ENCODE measurements at regions not wholly inside any gene's neighbourhood (a gene's known extent, or its start where the extent isn't known, plus 50 kb on each side); places are given as distances from the start of the nearest gene placed in this dataset.
"Not testable (repeated sequence)": the region's sequence is repeated elsewhere in the genome, so short reads cannot be mapped to it uniquely, and the experiment has no call there.

DNA sequence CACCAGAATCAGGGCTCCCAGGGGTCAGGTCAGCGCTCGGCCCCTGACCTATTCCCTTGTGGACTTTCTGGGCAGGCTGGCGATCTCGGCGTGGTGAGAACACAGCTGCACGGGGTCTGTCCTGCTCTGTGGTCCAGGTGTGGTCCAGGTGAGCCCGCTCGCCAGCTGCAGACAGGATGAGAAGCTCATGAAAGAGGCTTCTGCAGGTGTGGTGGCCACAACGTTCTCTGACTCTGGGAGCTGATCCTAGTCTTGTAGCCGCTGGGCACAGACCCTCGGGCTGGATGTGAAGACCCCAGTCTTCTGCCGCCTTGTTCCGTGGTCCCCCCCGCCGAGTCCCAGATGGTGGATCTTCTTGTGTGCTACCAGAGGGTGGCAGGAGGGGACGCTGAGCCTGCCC, 129.7 kb downstream of the RTP5 start:
- no peak for TF ChIP-seq CTCF (IDR thresholded peaks at IDR 0.05; ENCODE audit: extremely low read depth, missing control alignments)

DNA sequence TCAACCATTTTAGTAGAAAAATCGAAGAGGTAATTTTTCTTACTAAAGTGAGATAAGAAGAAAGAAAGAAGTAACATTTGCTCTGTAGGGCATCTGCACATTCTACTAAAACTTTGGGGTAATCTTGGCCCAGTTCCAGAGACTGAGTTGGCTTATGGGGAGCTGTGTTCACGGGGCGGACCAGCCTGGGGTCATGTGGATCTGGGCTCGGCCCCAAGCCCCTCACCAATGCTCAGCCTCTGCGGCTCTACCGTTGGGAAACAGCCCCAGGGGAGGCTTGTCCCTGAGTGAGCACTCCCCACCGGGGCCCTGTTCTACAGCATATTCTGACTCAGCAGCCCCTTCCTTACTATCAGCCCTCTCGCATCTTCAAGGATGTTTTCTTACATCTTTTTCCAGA, 132.3 kb downstream of the RTP5 start:
- DNase-seq (ENCODE audit: low spot score): no peak
- TF ChIP-seq CTCF (IDR thresholded peaks at IDR 0.05; ENCODE audit: extremely low read depth, missing control alignments): no peak

More for the DNA sequence above, 129.7 kb downstream of the RTP5 start:
- no peak for DNase-seq (ENCODE audit: low spot score)

DNA sequence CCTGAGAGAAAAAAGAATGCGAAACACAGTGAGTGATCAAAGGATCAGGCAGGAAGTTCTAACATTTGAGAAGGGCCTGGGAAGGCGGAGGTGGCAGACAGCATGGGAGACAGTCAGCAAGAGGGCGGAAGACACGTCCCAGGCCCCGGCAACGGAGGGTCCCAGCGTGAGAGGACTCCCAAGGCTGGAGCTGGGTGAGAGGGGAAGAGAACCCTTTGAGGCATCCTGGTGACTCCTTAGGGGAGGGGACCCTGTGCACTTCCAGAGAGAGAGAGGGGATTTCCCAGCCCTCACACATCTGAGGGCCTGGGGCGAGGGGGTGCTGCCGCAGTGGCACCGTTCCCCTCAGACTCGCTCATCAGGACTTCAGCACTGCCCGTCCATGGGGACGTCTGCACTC, 133.4 kb downstream of the RTP5 start:
- TF ChIP-seq CTCF (IDR thresholded peaks at IDR 0.05; ENCODE audit: extremely low read depth, missing control alignments): no peak
- DNase-seq (ENCODE audit: low spot score): no peak

- DNase-seq (ENCODE audit: low spot score): no peak
- no peak for TF ChIP-seq CTCF (IDR thresholded peaks at IDR 0.05; ENCODE audit: extremely low read depth, missing control alignments)
Observed at GRCh38 chr2:242004223-242004901, 134.8 kb downstream of the RTP5 start.

- DNase-seq (ENCODE audit: low spot score): no peak
- no peak for TF ChIP-seq CTCF (IDR thresholded peaks at IDR 0.05; ENCODE audit: extremely low read depth, missing control alignments)
Observed at GRCh38 chr2:242004902-242005230, 135.3 kb downstream of the RTP5 start.

GRCh38 chr2:242006091-242006634, 136.6 kb downstream of the RTP5 start:
- DNase-seq (ENCODE audit: low spot score): not testable (repeated sequence)

GRCh38 chr2:242008908-242009307, 139.4 kb downstream of the RTP5 start:
- DNase-seq (ENCODE audit: low spot score): not testable (repeated sequence)

DNA sequence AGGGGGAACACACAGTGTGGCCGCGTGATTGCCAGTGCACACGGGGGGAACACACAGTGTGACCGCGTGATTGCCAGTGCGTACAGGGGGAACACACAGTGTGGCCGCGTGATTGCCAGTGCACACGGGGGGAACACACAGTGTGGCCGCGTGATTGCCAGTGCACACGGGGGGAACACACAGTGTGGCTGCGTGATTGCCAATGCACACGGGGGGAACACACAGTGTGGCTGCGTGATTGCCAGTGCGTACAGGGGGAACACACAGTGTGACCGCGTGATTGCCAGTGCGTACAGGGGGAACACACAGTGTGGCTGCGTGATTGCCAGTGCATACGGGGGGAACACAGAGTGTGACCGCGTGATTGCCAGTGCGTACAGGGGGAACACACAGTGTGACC, 140.3 kb downstream of the RTP5 start:
- DNase-seq (ENCODE audit: low spot score): not testable (repeated sequence)

DNA sequence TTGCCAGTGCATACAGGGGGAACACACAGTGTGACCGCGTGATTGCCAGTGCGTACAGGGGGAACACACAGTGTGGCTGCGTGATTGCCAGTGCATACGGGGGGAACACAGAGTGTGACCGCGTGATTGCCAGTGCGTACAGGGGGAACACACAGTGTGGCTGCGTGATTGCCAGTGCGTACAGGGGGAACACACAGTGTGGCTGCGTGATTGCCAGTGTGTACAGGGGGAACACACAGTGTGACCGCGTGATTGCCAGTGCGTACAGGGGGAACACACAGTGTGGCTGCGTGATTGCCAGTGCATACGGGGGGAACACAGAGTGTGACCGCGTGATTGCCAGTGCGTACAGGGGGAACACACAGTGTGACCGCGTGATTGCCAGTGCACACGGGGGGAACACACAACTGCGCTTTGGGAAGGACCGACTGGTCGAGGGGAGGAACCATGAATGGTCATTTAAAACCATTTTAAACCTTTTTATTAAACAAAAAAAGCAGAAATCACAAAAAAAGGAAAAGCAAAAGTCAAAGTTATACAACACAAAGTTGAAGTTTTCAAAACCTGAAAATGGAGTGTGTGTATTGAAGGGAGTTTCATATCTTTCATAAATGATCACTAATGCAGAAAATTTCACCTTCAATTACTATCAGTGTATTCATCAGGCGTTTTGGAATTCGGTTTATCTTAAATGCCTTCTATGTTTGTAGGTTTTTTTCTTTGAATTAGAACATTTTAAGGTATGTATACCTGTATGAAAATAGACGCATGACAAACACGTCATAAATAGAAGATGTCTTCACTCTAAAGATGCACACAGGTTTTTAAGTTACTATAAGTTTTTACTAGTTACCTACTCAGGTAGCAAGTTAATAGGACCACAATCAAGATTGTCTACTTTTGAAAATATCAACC, 141.0 kb downstream of the RTP5 start:
- DNase-seq (ENCODE audit: low spot score): not testable (repeated sequence)
